NCI-H82 (cell line): ENCODE measurements at regions not wholly inside any gene's neighbourhood (a gene's known extent, or its start where the extent isn't known, plus 50 kb on each side); places are given as distances from the start of the nearest gene placed in this dataset.
A peak's percentile ranks its signal among the peaks of the same experiment; 100 is the strongest.

Experiments
- DNase-seq: peaks from one replicate; lab custom pipeline; 2025; lab: John Stamatoyannopoulos, UW

- no peak for DNase-seq
These were observed 111.9 kb upstream of the NFE2L3 start for GRCh38 chr7:26040085-26040484.

- no peak for DNase-seq
These were observed 109.8 kb upstream of the NFE2L3 start for GRCh38 chr7:26042237-26042636.

GRCh38 chr7:26043801-26044200 lies 108.2 kb upstream of the NFE2L3 start:
- DNase-seq, result no peak

GRCh38 chr7:26044320-26044719 lies 107.7 kb upstream of the NFE2L3 start:
- no peak for DNase-seq

GRCh38 chr7:26046150-26046549 lies 105.8 kb upstream of the NFE2L3 start:
- no peak for DNase-seq

GRCh38 chr7:26046878-26047277 lies 105.1 kb upstream of the NFE2L3 start:
- no peak for DNase-seq

- no peak for DNase-seq
These were observed 103.3 kb upstream of the NFE2L3 start for GRCh38 chr7:26048663-26049062.

- DNase-seq, result no peak
These were observed 102.9 kb upstream of the NFE2L3 start for GRCh38 chr7:26049081-26049480.

- no peak for DNase-seq
These were observed 101.0 kb upstream of the NFE2L3 start for GRCh38 chr7:26051021-26051420.

GRCh38 chr7:26052706-26053105 lies 99.3 kb upstream of the NFE2L3 start:
- DNase-seq, result no peak

- no peak for DNase-seq
These were observed 97.6 kb upstream of the NFE2L3 start for GRCh38 chr7:26054386-26054785.

- DNase-seq, result no peak
These were observed 96.8 kb upstream of the NFE2L3 start for GRCh38 chr7:26055241-26055640.

GRCh38 chr7:26060733-26061677 lies 91.0 kb upstream of the NFE2L3 start:
- no peak for DNase-seq

GRCh38 chr7:26061678-26062603 lies 90.1 kb upstream of the NFE2L3 start:
- DNase-seq, result peak; percentile 91

GRCh38 chr7:26065652-26066051 lies 86.3 kb upstream of the NFE2L3 start:
- peak; percentile 98 for DNase-seq

- DNase-seq, result no peak
These were observed 85.3 kb upstream of the NFE2L3 start for GRCh38 chr7:26066736-26067135.

GRCh38 chr7:26070290-26070689 lies 81.7 kb upstream of the NFE2L3 start:
- no peak for DNase-seq

- DNase-seq, result no peak
These were observed 80.2 kb upstream of the NFE2L3 start for GRCh38 chr7:26071622-26072456.

GRCh38 chr7:26073041-26073440 lies 79.0 kb upstream of the NFE2L3 start:
- DNase-seq, result peak; percentile 94

- DNase-seq, result no peak
These were observed 77.1 kb upstream of the NFE2L3 start for GRCh38 chr7:26074919-26075318.

- no peak for DNase-seq
These were observed 75.3 kb upstream of the NFE2L3 start for GRCh38 chr7:26076691-26077090.
